ENCODE measurements at regions not wholly inside any gene's neighbourhood (a gene's known extent, or its start where the extent isn't known, plus 50 kb on each side); places are given as distances from the start of the nearest gene placed in this dataset.
"Not testable (repeated sequence)": the region's sequence is repeated elsewhere in the genome, so short reads cannot be mapped to it uniquely, and the experiment has no call there.

- no peak for DNase-seq
Measured at GRCh38 chr10:33897291-33897752, 562.9 kb upstream of the NRP1 start.

GRCh38 chr10:33893506-33893905, 559.0 kb upstream of the NRP1 start:
- DNase-seq, result no peak

GRCh38 chr10:33889371-33889770, 554.9 kb upstream of the NRP1 start:
- no peak for DNase-seq

GRCh38 chr10:33887188-33887587, 552.7 kb upstream of the NRP1 start:
- no peak for DNase-seq

GRCh38 chr10:33886299-33886698, 551.8 kb upstream of the NRP1 start:
- DNase-seq, result no peak

- DNase-seq, result no peak
Measured at GRCh38 chr10:33884604-33885003, 550.1 kb upstream of the NRP1 start.

GRCh38 chr10:33883881-33884280, 549.4 kb upstream of the NRP1 start:
- no peak for DNase-seq

GRCh38 chr10:33882996-33883395, 548.5 kb upstream of the NRP1 start:
- DNase-seq, result no peak

- no peak for DNase-seq
Measured at GRCh38 chr10:33880291-33880690, 545.8 kb upstream of the NRP1 start.

GRCh38 chr10:33878238-33878786, 543.8 kb upstream of the NRP1 start:
- no peak for DNase-seq

GRCh38 chr10:33876584-33877400, 542.3 kb upstream of the NRP1 start:
- DNase-seq, result no peak

- DNase-seq, result no peak
Measured at GRCh38 chr10:33875924-33876583, 541.6 kb upstream of the NRP1 start.

- no peak for DNase-seq
Measured at GRCh38 chr10:33871061-33871956, 536.8 kb upstream of the NRP1 start.

GRCh38 chr10:33869481-33869880, 535.0 kb upstream of the NRP1 start:
- DNase-seq, result no peak

GRCh38 chr10:33869028-33869427, 534.6 kb upstream of the NRP1 start:
- DNase-seq, result no peak

GRCh38 chr10:33867199-33867789, 532.8 kb upstream of the NRP1 start:
- DNase-seq, result not testable (repeated sequence)

- no peak for DNase-seq
Measured at GRCh38 chr10:33863352-33863751, 528.9 kb upstream of the NRP1 start.

GRCh38 chr10:33862536-33863105, 528.2 kb upstream of the NRP1 start:
- DNase-seq, result no peak

GRCh38 chr10:33861833-33862232, 527.4 kb upstream of the NRP1 start:
- no peak for DNase-seq

- no peak for DNase-seq
Measured at GRCh38 chr10:33861016-33861704, 526.7 kb upstream of the NRP1 start.

- no peak for DNase-seq
Measured at GRCh38 chr10:33860552-33860951, 526.1 kb upstream of the NRP1 start.
